Left ventricle myocardium inferior (tissue), 1 donor: ENCODE measurements at regions not wholly inside any gene's neighbourhood (a gene's known extent, or its start where the extent isn't known, plus 50 kb on each side); places are given as distances from the start of the nearest gene placed in this dataset.
A peak's percentile ranks its signal among the peaks of the same experiment; 100 is the strongest.

Source experiments
- DNase-seq: peaks from one replicate; pipeline ENCODE4 v3.0.0-alpha.2; 2020
- H3K27ac ChIP-seq: fragments of 200-600 bp; replicated peaks from 2 replicates; pipeline ENCODE4 v1.8.0; 2021
- H3K27me3 ChIP-seq: fragments of 200-600 bp; 2 replicates; pipeline ENCODE4 v1.8.0; 2021; ENCODE audit warnings: low read depth
- H3K36me3 ChIP-seq: fragments of 200-600 bp; 2 replicates; pipeline ENCODE4 v1.8.0; 2021
- H3K4me1 ChIP-seq: fragments of 200-600 bp; 2 replicates; pipeline ENCODE4 v1.8.0; 2021
- H3K4me3 ChIP-seq: fragments of 200-600 bp; 2 replicates; pipeline ENCODE4 v1.8.0; 2021; ENCODE audit warnings: mild to moderate bottlenecking, moderate library complexity
- H3K9me3 ChIP-seq: fragments of 200-600 bp; replicated peaks from 2 replicates; pipeline ENCODE4 v1.8.0; 2021
- intact Hi-C: fragments of 100-400 bp; cut with micrococcal nuclease; formaldehyde crosslinking; loops from one replicate; pipeline ENCODE4 v1.11.0; 2022
- TF ChIP-seq, protein P1 (sequence below): fragments of 200-600 bp; IDR thresholded peaks from 2 replicates; pipeline ENCODE4 v1.8.0; 2021; ENCODE audit warnings: antibody characterized with exemption, mild to moderate bottlenecking, borderline replicate concordance
- donor health status: DM: no; HTN: yes; CAD: no; lungs with severe emphysema.

DNA sequence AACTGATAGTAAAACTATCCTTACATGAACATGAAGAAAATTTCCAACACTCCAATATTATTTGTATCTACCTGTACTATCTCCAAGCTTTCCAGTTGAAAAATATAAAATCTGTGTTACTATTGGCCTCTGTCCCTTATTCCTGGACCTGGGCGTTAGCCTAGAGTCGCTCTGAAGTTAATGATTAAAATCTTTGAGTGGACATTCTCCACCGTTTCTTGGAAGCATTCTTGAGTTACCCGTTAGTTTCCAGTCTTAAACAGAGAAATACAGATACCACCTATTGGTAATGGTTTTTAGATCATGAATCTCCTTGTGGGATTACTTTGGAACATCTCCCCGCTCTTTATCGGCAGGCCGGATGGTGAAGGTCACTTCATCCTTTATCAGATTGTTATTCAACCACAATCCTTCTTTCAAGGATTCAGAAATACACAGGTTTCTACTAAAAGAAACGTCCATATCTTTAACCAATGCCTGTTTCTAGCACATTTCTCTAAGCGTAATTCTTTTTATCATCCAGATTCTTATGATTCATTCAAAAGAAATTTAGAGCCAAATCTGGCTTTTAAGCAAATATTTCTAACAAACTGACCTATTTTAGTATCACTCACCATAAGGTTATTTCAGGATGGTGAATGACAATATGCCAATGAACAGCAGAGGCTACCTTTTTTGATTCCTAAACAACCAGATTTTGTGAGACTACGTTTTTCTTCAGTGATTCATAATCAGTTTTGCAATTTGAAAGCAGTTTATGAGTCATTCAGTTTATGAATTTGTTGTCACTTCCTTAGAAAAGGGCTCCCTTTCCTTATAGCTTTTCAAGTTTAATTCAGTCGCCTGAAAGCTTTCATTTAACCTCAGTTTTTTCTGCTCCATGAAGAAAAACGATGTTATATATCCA lies 70.2 kb upstream of the ERRFI1 start:
- no peaks in the 10 kb centered on the region for H3K9me3 ChIP-seq
- no peak overlapping the region for H3K4me3 ChIP-seq
- TF ChIP-seq, protein P1, sequence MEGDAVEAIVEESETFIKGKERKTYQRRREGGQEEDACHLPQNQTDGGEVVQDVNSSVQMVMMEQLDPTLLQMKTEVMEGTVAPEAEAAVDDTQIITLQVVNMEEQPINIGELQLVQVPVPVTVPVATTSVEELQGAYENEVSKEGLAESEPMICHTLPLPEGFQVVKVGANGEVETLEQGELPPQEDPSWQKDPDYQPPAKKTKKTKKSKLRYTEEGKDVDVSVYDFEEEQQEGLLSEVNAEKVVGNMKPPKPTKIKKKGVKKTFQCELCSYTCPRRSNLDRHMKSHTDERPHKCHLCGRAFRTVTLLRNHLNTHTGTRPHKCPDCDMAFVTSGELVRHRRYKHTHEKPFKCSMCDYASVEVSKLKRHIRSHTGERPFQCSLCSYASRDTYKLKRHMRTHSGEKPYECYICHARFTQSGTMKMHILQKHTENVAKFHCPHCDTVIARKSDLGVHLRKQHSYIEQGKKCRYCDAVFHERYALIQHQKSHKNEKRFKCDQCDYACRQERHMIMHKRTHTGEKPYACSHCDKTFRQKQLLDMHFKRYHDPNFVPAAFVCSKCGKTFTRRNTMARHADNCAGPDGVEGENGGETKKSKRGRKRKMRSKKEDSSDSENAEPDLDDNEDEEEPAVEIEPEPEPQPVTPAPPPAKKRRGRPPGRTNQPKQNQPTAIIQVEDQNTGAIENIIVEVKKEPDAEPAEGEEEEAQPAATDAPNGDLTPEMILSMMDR, result no peak
- H3K27ac ChIP-seq, result peak overlapping the region; percentile 66
- DNase-seq, result no peak
- no peaks in the 10 kb centered on the region for H3K36me3 ChIP-seq
- H3K27me3 ChIP-seq, result no peaks in the 10 kb centered on the region
- peaks cover 28% of the 10 kb centered on the region for H3K4me1 ChIP-seq
- intact Hi-C loops, result no loop called here

DNA sequence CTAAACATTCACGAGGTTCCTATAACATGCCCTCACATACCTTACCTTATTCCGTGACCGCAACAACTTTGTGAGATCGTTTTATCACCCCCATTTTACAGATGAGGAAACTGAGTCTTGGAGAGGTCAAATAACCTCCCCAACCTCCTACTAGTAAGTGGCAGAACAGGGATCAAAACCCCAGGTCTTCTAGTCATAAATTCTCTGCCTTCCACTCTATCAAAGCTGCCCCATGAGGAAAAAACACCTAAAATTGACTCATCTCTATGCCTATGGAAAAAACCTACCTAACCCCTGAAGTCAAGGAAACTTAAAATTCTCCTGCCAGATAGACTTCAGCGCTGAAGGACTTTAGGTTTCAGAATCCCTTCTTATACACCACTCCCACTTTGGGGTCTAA lies 69.5 kb upstream of the ERRFI1 start:
- Histone ChIP-seq H3K4me3 (no peak overlapping the region), H3K36me3 (no peaks in the 10 kb centered on the region), H3K9me3 (no peaks in the 10 kb centered on the region), H3K27me3 (no peaks in the 10 kb centered on the region), H3K27ac (no peak overlapping the region), H3K4me1 (peaks cover 30% of the 10 kb centered on the region)
- no peak for DNase-seq
- TF ChIP-seq, protein P1, result no peak
- intact Hi-C loops, result no loop called here

DNA sequence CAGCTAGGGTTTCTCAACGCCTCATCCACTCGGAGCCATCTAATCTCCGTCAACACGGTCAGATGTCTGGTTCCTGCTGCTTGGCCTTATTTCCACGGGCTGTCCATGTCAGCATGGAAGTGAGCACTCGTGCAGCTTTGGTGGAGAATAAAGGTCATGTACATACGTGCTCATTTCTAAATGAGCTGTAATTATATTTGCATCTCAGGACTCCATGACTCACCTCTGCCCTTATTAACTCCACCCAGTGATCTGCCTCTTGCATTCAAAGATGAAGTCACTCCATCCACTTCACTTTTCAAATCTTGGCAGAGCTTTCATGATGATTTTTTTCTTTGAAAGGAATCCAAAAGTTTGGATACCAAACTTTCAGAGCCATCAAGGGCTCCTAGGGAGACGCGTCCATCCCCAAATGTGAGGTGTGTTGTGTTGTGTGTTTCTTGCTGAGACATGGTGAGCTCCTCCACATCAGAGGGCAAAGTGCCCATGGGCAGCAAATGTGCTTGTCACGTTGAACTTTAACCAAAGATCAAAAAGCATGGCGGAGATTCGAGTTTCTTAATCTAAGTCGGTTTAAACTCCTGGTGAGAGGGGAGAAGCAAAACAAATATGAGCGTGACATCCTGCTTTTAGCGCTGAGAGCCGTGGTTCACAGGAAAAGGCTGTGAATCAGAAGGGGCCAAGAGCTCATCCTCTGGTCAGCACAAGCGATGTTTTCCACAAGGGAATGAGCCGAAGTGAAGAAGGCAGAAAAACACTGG lies 68.6 kb upstream of the ERRFI1 start:
- no peak overlapping the region for H3K4me3 ChIP-seq
- no peaks in the 10 kb centered on the region for H3K27me3 ChIP-seq
- peaks cover 36% of the 10 kb centered on the region for H3K4me1 ChIP-seq
- H3K27ac ChIP-seq, result peak overlapping the region; percentile 39
- H3K9me3 ChIP-seq, result no peaks in the 10 kb centered on the region
- intact Hi-C loops, result no loop called here
- no peaks in the 10 kb centered on the region for H3K36me3 ChIP-seq
- TF ChIP-seq, protein P1, result no peak
- no peak for DNase-seq

DNA sequence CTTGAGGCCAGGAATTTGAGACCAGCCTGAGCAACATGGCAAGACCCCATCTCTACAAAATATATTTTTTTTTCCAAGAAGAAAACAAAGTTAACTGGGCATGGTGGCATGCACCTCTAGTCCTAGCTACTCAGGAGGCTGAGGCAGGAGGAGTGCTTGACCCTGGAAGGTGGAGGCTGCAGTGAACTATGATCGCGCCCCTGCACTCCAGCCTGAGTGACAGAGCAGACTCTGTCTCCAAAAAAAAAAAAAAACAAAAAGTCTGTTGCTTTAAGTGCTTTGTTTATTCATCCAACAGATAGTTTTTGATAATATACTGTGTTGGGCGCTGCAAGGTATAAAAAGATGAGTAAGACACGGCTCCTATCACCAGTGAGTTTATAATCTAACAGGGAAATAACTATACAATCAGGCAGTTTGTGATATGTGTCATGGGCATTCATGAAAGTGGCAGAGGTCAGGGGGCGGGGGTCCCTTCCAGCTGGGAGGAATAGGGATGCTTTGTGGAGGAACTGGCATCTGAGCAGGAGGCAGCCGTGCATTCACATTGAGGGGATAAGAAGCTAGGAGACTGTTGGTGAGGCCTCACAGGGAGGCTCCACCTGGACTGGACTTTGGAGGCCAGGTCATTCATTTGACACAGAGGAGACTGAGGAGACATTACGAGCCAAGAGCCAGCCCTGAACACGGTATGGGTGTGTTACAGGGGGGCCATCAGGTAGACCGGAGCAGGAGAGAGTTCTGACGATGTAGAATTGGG lies 67.3 kb upstream of the ERRFI1 start:
- Histone ChIP-seq H3K27ac (no peak overlapping the region), H3K27me3 (no peaks in the 10 kb centered on the region), H3K4me1 (peaks cover 38% of the 10 kb centered on the region), H3K36me3 (no peaks in the 10 kb centered on the region), H3K9me3 (no peaks in the 10 kb centered on the region), H3K4me3 (no peak overlapping the region)
- intact Hi-C loops, result no loop called here
- TF ChIP-seq, protein P1, result no peak
- DNase-seq, result no peak

DNA sequence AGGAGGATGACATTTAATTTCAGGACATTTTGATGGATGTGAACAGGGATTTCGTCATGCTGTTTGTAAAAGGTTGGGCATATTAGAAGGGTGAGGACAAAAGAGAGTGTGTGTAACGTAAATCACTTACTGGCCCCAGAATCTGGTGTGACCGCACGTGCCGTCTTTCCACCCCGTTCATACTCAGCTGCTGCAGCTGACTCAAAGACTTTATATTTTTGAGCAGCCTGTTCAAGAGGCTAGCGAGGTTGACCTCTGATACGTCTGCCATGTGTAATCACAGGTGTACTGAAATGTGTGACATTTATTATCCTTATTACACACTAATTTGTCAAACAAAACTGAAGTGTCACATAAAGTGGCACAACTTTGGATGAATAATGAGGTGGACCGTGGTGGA lies 66.5 kb upstream of the ERRFI1 start:
- Histone ChIP-seq H3K4me1 (peaks cover 35% of the 10 kb centered on the region), H3K36me3 (no peaks in the 10 kb centered on the region), H3K4me3 (no peak overlapping the region), H3K27me3 (no peaks in the 10 kb centered on the region), H3K9me3 (no peaks in the 10 kb centered on the region), H3K27ac (no peak overlapping the region)
- intact Hi-C loops, result no loop called here
- TF ChIP-seq, protein P1, result no peak
- DNase-seq, result no peak
